CD4-positive, alpha-beta T cell (primary cell): ENCODE measurements at regions not wholly inside any gene's neighbourhood (a gene's known extent, or its start where the extent isn't known, plus 50 kb on each side); places are given as distances from the start of the nearest gene placed in this dataset.

ENCODE experiments used
- ATAC-seq: fragments of 200-7000 bp; cut with Tn5 transposase; one replicate; pipeline ENCODE4 v1.10.0; 2022; ENCODE audit warnings: mild to moderate bottlenecking; ENCODE audit not compliant: poor library complexity
- CTCF ChIA-PET: fragments of 350-600 bp; sonication (Branson Sonifier 250); formaldehyde crosslinking; loops from one replicate; lab custom pipeline; 2021; ENCODE audit warnings: antibody characterized with exemption, inconsistent platforms; lab: Charles Lee
- POLR2A ChIA-PET: fragments of 350-600 bp; sonication (Branson Sonifier 250); formaldehyde crosslinking; loops from one replicate; lab custom pipeline; 2021; ENCODE audit warnings: antibody characterized with exemption, inconsistent platforms; lab: Charles Lee
- DNase-seq, 14 experiments: peaks; one replicate each; pipeline ENCODE4 v3.0.0-alpha.2; 2013 to 2020; ENCODE audit warnings: mixed read lengths in 2 of 14
- H3K27ac ChIP-seq, 2 donors: one replicate each; pipeline versions ENCODE4 v1.5.1 to v1.7.0; 2013; ENCODE audit warnings: low read length in 2 of 2, low read depth in 1 of 2, mild to moderate bottlenecking in 1 of 2
- H3K27me3 ChIP-seq, 2 experiments: 1 replicate in 1 of 2; 2 replicates in 1 of 2; pipeline versions ENCODE4 v1.6.1 to v1.7.0; 2013; ENCODE audit warnings: low read length in 2 of 2, control low read depth in 1 of 2, mild to moderate bottlenecking in 1 of 2, moderate library complexity in 1 of 2; ENCODE audit not compliant: insufficient read depth in 2 of 2, control insufficient read depth in 1 of 2
- H3K36me3 ChIP-seq: one replicate; pipeline ENCODE4 v1.6.1; 2013; ENCODE audit warnings: low read length, control low read depth; ENCODE audit not compliant: insufficient read depth
- H3K4me1 ChIP-seq: one replicate; pipeline ENCODE4 v1.6.1; 2013; ENCODE audit warnings: low read length, control low read depth; ENCODE audit not compliant: insufficient read depth
- H3K4me3 ChIP-seq: one replicate; pipeline ENCODE4 v1.5.1; 2013; ENCODE audit warnings: mild to moderate bottlenecking, low read length, moderate library complexity
- H3K9me3 ChIP-seq, 2 experiments: 1 replicate in 1 of 2; 2 replicates in 1 of 2; pipeline versions ENCODE4 v1.6.1 to v1.7.0; 2013; ENCODE audit warnings: low read length in 2 of 2, mild to moderate bottlenecking in 2 of 2, control low read depth in 1 of 2, moderate library complexity in 1 of 2; ENCODE audit not compliant: control insufficient read depth in 1 of 2, insufficient read depth in 1 of 2
- H3K27ac Mint-ChIP-seq: one replicate; pipeline ENCODE4 v1.8.0; 2020; ENCODE audit warnings: mixed read lengths
- H3K27me3 Mint-ChIP-seq: one replicate; pipeline ENCODE4 v1.8.0; 2021; ENCODE audit warnings: mixed read lengths
- H3K36me3 Mint-ChIP-seq: one replicate; pipeline ENCODE4 v1.8.0; 2021; ENCODE audit warnings: low read depth, mixed read lengths
- H3K4me1 Mint-ChIP-seq: one replicate; pipeline ENCODE4 v1.8.0; 2021; ENCODE audit warnings: low read depth, mixed read lengths
- H3K4me3 Mint-ChIP-seq: one replicate; pipeline ENCODE4 v1.8.0; 2020; ENCODE audit warnings: mild to moderate bottlenecking, mixed read lengths
- H3K9me3 Mint-ChIP-seq: one replicate; pipeline ENCODE4 v1.8.0; 2020; ENCODE audit warnings: mixed read lengths
- intact Hi-C, 2 experiments: fragments of 100-400 bp; cut with DNase I in 1 of 2; cut with micrococcal nuclease in 1 of 2; formaldehyde crosslinking; loops; one replicate each; pipeline versions ENCODE4 v1.15.1 to v1.9.0; 2023 to 2025; cut with DNase I, micrococcal nuclease
- TF ChIP-seq, protein P1 (sequence below): fragments of 200-600 bp; IDR thresholded peaks from one replicate; pipeline ENCODE4 v1.8.0; 2022; ENCODE audit warnings: antibody characterized with exemption, mild to moderate bottlenecking

DNA sequence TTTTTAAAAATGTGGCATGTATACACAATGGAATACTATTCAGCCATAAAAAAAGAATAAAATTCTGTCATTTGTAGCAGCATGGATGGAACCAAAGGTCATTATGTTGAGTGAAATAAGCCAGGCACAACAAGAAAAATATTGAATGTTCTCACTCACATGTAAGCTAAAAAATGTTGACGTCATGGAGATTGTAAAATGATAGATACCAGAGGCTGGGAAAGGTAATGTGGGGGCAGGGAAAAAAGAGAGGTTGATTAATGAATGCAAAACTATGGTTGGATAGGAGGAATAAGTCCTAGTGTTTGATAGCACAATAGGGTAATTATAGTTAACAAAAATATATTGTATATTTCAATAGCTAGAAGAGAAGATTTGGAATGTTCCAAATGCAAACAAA, 89.1 kb upstream of the SLC35F3 start:
- peaks cover 36% of the 10 kb centered on the region for H3K27me3 Mint-ChIP-seq
- CTCF ChIA-PET = no interaction called here

DNA sequence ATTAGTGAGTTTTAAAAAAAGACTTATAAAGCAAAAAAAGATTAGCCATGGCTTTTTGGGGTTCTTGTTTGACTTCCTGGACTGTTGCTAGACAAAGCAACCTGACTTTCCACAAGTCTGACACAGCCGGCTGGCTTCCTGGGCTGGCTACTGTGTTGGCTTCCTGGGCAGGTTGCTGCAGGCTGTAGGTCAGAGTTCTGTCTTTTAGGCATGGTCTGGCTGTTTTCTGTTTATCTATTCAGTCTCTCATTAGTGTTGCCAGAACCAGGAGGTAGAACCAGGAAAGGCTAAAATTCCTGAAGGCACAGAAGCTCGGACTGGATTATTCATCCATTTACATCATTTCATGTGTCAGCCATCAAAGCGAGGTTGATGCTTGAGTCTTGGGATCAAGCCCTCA, 88.6 kb upstream of the SLC35F3 start:
- H3K36me3 ChIP-seq = no peaks in the 10 kb centered on the region
- H3K9me3 ChIP-seq = no peaks in the 10 kb centered on the region
- intact Hi-C loops = no loop called here
- Mint-ChIP-seq H3K9me3 (no peaks in the 10 kb centered on the region), H3K27ac (no peak overlapping the region), H3K4me1 (no peaks in the 10 kb centered on the region), H3K36me3 (no peaks in the 10 kb centered on the region), H3K27me3 (peaks cover 33% of the 10 kb centered on the region), H3K4me3 (no peak overlapping the region)
- DNase-seq = no peak
- no peaks in the 10 kb centered on the region for H3K4me1 ChIP-seq
- POLR2A ChIA-PET = no interaction called here
- H3K27me3 ChIP-seq = peaks cover 0 to 6% of the 10 kb centered on the region in 2 experiments
- no peak for ATAC-seq
- no peak overlapping the region for H3K27ac ChIP-seq
- H3K4me3 ChIP-seq = no peak overlapping the region
- CTCF ChIA-PET = no interaction called here
- TF ChIP-seq, protein P1, sequence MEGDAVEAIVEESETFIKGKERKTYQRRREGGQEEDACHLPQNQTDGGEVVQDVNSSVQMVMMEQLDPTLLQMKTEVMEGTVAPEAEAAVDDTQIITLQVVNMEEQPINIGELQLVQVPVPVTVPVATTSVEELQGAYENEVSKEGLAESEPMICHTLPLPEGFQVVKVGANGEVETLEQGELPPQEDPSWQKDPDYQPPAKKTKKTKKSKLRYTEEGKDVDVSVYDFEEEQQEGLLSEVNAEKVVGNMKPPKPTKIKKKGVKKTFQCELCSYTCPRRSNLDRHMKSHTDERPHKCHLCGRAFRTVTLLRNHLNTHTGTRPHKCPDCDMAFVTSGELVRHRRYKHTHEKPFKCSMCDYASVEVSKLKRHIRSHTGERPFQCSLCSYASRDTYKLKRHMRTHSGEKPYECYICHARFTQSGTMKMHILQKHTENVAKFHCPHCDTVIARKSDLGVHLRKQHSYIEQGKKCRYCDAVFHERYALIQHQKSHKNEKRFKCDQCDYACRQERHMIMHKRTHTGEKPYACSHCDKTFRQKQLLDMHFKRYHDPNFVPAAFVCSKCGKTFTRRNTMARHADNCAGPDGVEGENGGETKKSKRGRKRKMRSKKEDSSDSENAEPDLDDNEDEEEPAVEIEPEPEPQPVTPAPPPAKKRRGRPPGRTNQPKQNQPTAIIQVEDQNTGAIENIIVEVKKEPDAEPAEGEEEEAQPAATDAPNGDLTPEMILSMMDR = no peak

More for the DNA sequence above, 89.1 kb upstream of the SLC35F3 start:
- Histone ChIP-seq H3K36me3 (no peaks in the 10 kb centered on the region), H3K4me1 (no peaks in the 10 kb centered on the region), H3K27me3 (peaks cover 0 to 6% of the 10 kb centered on the region in 2 experiments), H3K9me3 (no peaks in the 10 kb centered on the region), H3K27ac (no peak overlapping the region), H3K4me3 (no peak overlapping the region)
- H3K27ac Mint-ChIP-seq = no peak overlapping the region
- TF ChIP-seq, protein P1 = no peak
- no peaks in the 10 kb centered on the region for H3K4me1 Mint-ChIP-seq
- POLR2A ChIA-PET = no interaction called here
- intact Hi-C loops = no loop called here
- H3K9me3 Mint-ChIP-seq = no peaks in the 10 kb centered on the region
- H3K36me3 Mint-ChIP-seq = no peaks in the 10 kb centered on the region
- H3K4me3 Mint-ChIP-seq = no peak overlapping the region
- DNase-seq (no peak), ATAC-seq (no peak)

DNA sequence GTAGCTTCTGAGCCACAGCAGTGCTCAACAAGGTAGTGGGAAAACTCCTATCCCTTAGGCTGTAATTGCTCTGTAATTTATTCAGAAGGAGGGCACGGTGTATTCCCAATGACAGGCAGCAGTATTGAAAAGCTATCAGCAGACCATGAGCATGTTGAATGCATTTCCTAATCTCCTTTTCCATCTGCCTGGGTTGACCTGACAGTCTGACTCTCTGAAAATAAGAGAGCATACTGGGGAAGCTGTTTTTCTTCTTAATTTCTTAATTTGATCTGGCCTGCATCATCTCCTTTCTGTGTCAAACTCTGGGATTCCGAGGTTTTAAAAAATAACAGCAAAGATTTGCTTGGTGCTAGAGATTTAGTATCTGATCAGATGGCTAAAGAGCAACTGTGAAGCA, 88.1 kb upstream of the SLC35F3 start:
- ChIA-PET POLR2A (no interaction called here), CTCF (no interaction called here)
- no peak overlapping the region for H3K27ac Mint-ChIP-seq
- Histone ChIP-seq H3K4me3 (no peak overlapping the region), H3K36me3 (no peaks in the 10 kb centered on the region), H3K9me3 (no peaks in the 10 kb centered on the region), H3K27me3 (peaks cover 0 to 6% of the 10 kb centered on the region in 2 experiments), H3K27ac (no peak overlapping the region), H3K4me1 (no peaks in the 10 kb centered on the region)
- H3K4me3 Mint-ChIP-seq = no peak overlapping the region
- H3K9me3 Mint-ChIP-seq = no peaks in the 10 kb centered on the region
- H3K27me3 Mint-ChIP-seq = peaks cover 31% of the 10 kb centered on the region
- intact Hi-C loops = no loop called here
- TF ChIP-seq, protein P1 = no peak
- no peaks in the 10 kb centered on the region for H3K4me1 Mint-ChIP-seq
- DNase-seq (no peak), ATAC-seq (no peak)
- H3K36me3 Mint-ChIP-seq = no peaks in the 10 kb centered on the region
